ENCODE measurements at regions not wholly inside any gene's neighbourhood (a gene's known extent, or its start where the extent isn't known, plus 50 kb on each side); places are given as distances from the start of the nearest gene placed in this dataset.

- DNase-seq, result no peak
These were observed 90.2 kb upstream of the RUNX1 start for GRCh38 chr21:35139382-35139715.

DNA sequence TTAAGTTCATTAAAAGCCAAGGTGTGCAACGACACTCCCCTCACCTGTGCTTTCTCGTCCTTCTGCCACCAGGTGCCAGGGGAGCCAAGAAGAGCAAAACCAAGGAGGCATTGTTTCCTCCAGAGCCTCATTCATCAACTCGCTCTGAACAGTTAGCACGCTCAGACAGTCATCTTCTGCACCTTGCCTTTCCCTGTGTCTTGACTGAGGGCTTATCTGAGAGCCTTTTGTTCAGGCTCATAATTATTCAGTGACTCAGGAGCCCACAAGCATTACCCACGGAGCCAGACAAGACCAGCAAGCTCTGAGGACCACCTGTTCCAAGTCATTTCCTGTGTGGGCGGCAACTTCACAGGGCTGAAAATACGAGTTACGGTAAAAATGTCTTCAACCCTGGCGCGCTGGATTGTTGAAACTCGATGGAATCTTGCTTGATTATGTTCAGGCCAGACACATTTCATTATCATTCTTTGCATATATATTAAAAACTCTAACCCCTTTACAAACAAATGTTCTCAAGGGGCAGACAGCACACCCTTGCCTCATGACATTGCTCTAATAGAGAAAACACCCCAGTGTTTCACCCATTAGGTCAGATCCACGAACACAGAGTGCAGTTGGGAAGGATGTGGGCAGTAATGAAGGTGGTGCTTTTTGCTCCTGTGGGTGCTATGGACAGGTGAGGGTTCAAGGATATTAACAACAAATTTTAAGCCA is 89.7 kb upstream of the RUNX1 start:
- DNase-seq, result peak; percentile 43 to 52

DNA sequence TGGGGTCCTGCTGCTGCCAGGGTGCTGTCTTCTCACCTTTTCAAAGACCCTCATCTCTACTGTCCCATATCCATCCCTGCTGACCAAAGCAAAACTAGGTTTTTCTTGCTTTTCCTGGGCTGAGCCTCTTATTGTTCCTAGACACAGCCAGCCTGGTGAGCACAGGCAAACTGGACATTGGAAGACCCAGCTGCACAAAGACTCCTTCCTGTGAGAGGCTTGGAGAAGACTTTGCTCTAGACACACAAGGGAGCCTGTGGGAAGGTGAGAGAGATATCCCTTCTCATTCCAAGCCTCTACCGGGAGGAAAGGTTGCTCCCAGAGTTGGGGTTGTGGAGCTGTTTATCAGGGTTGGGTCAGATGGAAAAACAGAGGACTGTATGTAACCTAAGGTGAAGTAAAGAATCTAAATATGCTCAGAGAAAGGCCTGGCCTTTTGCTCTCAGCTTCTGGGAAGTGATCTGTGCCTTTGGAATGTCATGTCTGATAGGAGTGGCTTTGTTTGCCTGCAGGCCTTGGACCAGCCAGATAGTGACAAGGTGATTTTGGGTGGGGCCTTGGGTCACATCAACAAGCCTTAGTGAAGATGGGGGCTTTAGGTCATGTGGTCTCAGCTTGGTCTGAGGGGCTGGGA is 87.6 kb upstream of the RUNX1 start:
- no peak for DNase-seq

DNA sequence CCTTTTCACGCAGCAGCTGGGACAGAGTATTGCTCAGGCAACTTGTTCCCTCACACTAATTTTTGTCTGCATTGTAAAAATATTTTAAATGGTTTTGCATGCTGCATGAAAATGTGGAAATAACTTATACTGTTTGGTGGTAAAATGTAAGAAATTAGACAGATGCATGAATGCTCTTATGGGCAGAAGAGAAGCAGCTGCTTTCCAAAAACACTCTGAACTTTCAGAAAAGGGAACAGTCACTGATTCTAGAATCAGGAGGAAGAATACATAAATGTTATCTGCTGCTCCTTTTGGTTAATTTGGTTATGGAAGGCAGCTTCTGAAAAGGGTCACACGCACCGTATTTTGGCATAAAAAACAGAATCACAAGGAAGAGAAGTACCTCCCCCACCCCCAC is 87.0 kb upstream of the RUNX1 start:
- DNase-seq, result no peak

- DNase-seq, result no peak
These were observed 86.4 kb upstream of the RUNX1 start for GRCh38 chr21:35135481-35135880.

DNA sequence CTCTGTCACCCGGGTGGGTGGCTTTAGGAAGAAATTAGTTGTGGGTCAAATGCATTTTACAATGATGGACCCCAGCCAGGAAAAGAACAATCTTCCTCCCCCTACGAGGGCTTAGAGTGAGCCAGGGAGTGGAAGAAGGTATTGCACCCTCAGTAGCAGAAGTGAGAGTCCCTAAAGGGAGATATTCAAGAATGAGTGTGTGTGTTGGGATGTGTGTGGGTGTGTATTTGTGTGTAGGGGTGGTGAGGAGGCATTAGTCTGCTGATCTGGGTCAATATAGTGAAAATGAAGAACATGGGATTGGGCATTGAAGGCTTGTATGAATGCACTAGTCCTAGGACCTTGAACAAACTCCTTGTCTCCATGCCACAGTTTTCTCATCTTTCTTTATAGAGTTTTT is 85.2 kb upstream of the RUNX1 start:
- no peak for DNase-seq

GRCh38 chr21:35128536-35128935 is 79.4 kb upstream of the RUNX1 start:
- no peak for DNase-seq

DNA sequence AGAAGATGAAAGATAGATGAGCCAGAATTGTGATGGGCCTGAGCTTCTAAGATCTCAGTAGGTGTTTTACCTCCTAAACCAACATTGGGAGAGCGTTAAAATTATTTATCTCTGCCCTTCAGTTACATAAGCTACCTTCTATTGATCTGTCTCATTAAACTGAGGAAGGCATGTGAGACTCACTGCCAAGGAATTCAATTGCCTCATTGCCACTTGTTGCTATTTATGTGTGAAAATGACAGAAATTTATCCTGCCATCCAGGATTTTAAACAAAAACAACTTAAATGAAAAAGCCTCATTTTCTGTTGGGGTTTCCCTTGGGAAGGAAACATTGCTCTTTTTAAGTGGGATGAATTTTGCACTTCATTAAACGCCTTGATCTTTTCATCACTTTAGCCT is 78.7 kb upstream of the RUNX1 start:
- peak in 1 of 2 experiments; percentile 5 for DNase-seq

DNA sequence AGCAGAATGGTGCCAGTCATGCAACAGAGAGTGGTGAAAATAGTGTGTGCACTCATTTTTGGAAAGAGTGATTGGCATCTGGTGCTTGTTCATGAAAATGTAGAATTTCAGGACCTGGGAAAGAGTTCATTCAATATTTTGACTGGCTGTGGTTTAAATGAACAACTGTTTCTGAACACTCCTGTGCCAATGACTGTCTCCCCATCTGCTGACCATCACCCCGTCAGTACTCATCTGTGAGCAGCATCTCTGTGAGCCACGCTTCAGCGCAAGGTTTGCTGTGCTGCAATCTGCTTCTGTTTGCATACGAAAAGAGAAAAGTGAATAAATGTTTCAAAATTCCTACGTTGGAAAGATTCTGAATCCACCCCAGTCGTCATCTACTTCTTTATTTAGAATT is 77.9 kb upstream of the RUNX1 start:
- peak in 1 of 2 experiments; percentile 6 for DNase-seq

DNA sequence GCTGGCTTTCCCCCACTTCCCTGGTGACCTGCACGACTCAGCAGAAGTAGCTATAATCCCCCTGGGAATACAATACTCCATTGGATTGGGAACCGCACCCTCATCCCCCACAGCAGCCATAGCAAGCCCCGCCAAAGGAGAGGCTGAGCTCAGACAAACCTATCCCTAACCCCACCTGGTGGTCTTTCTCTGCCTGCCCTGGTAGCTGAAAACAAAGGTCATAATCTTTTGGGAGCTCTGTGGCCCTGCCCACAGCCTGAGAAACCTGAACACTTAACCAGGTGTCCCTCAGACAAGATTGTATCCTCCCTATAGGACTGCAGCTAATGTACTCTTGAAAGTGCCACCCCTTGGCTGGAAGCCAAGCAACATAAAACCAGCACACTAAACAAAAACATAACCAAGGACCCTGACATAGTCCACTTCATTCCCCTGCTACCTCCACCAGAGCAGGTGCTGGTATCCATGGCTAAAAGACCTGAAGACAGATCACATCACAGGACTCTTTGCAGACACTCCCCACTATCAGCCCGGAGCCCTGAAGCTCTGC is 71.6 kb upstream of the RUNX1 start:
- DNase-seq, result peak in 1 of 2 experiments; percentile 12

- no peak for DNase-seq
These were observed 70.5 kb upstream of the RUNX1 start for GRCh38 chr21:35119501-35120047.

GRCh38 chr21:35116777-35117176 is 67.7 kb upstream of the RUNX1 start:
- DNase-seq, result no peak

DNA sequence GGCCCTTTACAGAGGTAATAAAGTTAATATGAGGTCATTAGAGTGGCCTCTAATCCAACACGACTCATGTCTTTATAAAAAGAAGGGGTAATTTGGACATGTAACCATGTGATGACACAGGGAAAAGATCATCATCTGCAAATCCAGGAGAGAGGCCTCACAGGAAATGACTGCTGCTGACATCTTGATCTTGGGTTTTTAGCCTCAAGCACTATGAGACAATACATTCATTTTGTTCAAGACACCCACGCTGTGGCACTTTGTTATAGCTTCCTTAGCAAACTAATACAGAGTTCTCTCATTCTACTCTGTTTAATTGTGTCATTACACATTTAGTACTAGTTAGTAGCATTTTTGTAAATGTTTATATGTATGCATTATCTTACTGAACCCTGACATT is 64.0 kb upstream of the RUNX1 start:
- DNase-seq, result no peak

GRCh38 chr21:35111321-35111930 is 62.3 kb upstream of the RUNX1 start:
- DNase-seq, result peak; percentile 48 to 77

- no peak for DNase-seq
These were observed 59.8 kb upstream of the RUNX1 start for GRCh38 chr21:35108887-35109286.

- no peak for DNase-seq
These were observed 58.4 kb upstream of the RUNX1 start for GRCh38 chr21:35107520-35107919.

DNA sequence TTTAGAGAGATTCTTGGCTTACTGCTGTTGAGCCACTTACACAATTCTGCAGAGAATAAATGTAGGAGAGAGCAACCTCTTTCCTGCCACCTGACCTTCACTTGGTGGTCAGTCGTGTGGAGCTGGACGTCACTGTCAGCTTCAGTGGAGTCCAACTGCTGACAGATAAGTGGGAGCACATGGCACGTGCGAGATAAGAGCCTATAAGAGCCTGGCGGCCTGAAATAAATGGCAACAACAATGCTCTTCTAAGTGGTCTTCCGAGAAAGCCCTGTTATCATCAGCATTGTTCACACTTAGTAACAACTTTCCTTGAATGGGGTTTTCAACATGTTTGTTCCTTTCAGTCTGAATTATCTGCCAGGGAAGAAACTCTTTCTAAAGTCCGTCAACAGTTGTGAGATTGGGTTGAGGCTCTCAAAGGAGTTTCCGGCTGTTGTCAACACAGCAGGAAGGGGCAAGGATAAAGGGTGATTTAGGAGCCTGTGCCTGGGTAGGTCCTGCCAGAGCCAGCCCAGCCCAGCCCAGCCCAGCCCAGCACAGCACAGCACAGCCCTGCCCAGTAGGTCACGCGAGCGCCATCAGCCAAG is 57.2 kb upstream of the RUNX1 start:
- DNase-seq, result no peak

GRCh38 chr21:35102488-35103371 is 53.6 kb upstream of the RUNX1 start:
- DNase-seq, result no peak

- DNase-seq, result no peak
These were observed 51.3 kb upstream of the RUNX1 start for GRCh38 chr21:35100349-35100811.

DNA sequence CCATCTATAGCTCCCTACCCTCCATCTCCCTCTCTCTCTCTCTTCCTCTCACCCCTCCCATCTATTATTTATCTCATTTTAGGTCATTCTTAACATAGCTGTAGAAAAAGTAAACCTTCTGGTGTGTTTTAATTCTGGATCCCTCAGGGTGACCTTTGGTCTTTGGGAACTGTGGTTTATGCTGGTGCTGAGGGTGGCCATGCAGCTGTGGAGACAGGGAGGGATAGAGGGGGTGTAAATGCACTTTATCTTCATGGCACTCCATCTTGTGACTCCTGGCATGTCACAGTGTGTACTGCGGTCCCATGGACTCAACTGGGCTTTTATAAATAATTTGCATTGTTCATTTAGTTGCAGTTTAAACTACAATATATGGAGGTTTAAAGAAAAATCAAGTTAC is 50.2 kb upstream of the RUNX1 start:
- DNase-seq, result peak in 1 of 2 experiments; percentile 5

All from NCI-H526 (cell line).